GM18505 (cell line): ENCODE measurements at regions not wholly inside any gene's neighbourhood (a gene's known extent, or its start where the extent isn't known, plus 50 kb on each side); places are given as distances from the start of the nearest gene placed in this dataset.

Experiments used
- ATAC-seq: cut with Tn5 transposase; IDR thresholded peaks from one replicate; pipeline ENCODE4 v1.9.1; 2021; ENCODE audit not compliant: unreplicated experiment
- POLR2A ChIP-seq: IDR thresholded peaks from 4 replicates; pipeline ENCODE4 v1.6.1; 2011; ENCODE audit warnings: borderline replicate concordance; ENCODE audit not compliant: insufficient read depth, insufficient read length; ENCODE audit errors: extremely low read depth

DNA sequence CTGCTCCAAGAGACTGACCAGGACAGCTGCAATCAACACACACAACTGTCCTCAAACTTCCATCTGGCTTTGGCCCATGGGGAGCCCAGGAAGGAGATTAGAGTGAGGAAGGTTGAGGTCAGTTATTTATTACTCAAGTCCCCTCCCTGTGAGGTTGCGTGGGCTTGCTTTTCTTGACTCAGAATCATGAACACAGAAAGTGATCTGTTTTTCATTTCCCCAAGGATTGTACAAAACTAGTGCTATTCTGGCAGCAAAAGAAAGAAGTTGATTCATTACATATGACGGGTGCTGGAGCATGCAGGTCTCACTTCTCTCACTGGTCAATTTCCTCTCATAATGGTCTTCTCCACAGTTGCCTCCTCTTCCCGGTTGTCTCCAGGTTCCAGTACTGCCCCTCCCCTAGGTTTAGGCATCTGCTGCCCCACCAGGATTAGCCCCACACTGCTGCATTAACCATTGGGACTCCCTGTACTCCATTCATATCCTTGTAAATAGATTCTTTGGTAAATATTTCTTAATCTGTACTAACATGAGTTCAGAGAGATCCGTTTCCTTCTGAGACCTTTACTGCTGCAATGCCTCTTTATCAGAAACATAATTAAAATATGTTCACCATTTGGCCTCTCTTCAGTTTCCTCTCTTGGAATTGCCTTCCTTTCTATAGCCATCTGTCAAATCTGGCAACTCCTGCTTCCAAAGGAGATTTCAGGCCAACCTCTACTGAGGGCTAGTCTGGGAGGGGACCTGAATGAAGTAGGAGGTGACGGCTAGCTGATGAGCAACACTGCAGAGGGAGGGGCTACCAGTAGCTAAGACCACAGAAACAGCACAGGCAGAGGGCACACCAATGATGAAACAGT lies 888.8 kb downstream of the QKI start:
- no peak for ATAC-seq
- no peak for TF ChIP-seq POLR2A

DNA sequence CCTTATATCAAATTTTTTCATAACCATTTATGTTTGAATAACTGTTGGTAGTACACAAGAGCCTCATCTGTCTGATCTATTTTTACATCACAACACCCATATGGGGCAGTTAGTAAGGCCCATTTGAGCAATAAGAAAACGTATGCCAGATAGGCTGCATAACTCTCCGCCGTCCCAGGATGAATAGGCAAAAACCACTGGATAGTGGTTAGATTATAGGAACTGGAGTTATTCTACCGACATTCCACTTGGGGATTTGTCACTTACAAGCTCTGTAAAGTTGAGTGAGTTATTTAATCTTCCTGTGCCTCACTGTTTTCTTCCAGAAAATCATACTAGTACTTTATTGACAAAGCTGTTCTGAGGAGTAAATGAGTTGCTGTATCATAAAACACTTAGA lies 881.9 kb downstream of the QKI start:
- no peak for ATAC-seq

DNA sequence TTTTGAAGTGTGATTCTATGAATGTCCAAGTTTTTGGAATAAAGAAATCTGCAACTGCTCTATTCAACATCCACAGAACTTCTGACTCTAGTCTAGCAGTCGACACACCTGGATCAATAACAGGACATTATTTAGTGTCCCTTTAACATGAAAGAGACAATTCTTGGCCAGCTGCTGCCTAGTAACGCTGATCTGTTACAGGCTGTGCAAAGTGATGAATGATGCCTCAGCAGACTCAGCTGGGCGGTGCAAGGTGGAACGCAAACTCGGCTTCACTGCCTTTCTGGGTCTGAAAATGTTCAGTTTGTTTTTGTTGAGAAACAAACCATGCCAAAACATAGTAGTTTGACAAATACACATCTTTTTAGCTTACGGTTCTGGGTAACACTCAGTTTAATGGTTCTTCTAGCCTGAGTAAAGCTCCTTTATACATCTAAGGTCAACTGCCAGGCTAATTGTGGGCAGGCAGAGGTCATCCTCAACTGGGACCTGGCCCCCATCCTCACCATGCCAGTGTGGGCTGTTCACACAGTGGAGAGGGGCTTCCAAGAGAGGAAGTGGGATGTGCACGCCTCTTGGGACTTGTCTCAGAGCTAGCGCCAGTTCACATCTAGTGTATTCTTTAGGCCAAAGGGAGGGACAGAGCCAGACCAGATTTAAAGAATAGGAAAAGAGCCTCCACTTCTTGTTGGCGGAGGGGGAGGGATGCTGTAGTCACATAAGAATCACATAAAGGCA lies 879.7 kb downstream of the QKI start:
- ATAC-seq = no peak
- no peak for TF ChIP-seq POLR2A

More for the DNA sequence above, 881.9 kb downstream of the QKI start:
- TF ChIP-seq POLR2A = no peak

DNA sequence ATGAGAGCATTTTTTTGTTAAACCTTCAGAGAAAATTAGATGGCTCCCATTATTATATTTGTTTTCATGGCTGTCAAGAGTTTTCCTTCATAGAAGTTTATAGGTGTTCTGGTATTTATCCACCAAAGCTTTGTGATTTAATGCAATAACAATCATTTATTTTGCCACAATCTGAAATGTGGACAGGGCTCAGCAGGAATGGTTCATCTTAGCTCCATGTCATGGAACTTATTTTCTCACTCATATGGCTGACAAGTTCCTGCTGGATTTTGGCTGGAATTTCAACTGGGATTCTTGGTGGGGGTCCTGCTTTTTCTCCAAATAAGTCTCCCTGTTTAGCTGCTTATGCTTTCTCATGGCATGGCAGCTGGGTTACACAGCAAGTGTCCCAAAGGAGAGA lies 876.7 kb downstream of the QKI start:
- ATAC-seq = no peak
- TF ChIP-seq POLR2A = no peak

GRCh38 chr6:164290101-164290500 lies 875.6 kb downstream of the QKI start:
- TF ChIP-seq POLR2A = no peak
- no peak for ATAC-seq

- TF ChIP-seq POLR2A = no peak
Observed at GRCh38 chr6:164286011-164286410, 871.5 kb downstream of the QKI start.

DNA sequence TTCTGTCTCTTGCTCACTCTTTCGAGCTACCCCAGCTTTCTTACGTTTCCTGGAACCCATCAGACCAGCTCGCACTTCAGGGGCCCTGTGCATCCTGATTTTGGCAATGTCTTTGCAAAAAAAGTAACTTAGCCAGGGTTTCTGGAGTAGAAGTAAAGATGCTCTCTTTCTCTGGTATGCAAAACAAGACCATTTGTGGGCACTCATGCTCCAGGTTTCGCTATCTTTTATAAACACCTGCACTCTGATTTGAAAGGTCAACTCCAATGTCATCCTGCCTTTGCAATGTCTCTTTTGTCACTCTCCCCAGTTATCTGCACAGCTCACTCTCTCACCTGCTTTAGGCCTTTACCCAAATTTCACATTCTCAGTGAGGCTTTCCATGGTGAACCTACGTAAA lies 869.1 kb downstream of the QKI start:
- ATAC-seq = no peak

More at GRCh38 chr6:164286011-164286410, 871.5 kb downstream of the QKI start:
- no peak for ATAC-seq

GRCh38 chr6:164276211-164276610 lies 861.7 kb downstream of the QKI start:
- TF ChIP-seq POLR2A = no peak
- no peak for ATAC-seq

More for the DNA sequence above, 869.1 kb downstream of the QKI start:
- no peak for TF ChIP-seq POLR2A

GRCh38 chr6:164275773-164276172 lies 861.3 kb downstream of the QKI start:
- no peak for ATAC-seq
- no peak for TF ChIP-seq POLR2A

DNA sequence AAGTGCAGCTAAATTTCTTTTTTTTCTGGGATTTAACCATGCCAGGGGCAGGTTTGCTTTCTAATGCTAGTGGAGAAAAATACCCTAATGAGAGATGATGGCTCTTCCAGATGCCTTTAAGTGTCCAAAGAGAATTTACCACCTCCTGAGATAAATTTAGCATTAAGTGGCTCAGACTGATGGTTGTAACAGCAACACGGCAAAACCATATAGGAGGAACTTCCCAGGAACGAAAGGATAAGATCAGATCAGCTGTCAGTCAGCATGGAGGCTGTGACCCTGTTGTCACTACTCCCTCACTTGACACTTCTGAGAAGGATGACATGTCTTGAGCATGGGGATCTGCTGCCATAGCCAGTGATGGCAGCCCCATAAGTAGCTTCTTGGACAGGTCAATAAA lies 860.0 kb downstream of the QKI start:
- no peak for TF ChIP-seq POLR2A

DNA sequence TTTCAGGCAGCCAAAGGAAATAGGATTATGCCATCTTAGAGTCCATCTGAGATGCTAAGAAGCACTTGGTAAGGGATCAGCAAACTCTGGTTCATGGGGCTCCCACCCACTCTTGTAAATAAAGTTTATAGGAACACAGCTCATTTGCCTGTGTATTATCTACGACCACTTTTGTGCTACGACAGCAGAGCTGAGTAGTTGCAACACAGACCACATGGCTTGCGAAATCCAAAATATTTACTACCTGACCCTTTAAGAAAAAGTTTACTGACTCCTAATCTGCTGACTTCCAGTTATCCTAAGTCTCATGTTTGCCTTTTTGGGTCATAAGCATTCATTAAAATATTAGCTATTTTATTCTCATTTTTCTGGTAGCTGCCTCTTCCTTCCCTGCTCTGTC lies 859.0 kb downstream of the QKI start:
- no peak for TF ChIP-seq POLR2A
- ATAC-seq = no peak

More for the DNA sequence above, 860.0 kb downstream of the QKI start:
- ATAC-seq = no peak

DNA sequence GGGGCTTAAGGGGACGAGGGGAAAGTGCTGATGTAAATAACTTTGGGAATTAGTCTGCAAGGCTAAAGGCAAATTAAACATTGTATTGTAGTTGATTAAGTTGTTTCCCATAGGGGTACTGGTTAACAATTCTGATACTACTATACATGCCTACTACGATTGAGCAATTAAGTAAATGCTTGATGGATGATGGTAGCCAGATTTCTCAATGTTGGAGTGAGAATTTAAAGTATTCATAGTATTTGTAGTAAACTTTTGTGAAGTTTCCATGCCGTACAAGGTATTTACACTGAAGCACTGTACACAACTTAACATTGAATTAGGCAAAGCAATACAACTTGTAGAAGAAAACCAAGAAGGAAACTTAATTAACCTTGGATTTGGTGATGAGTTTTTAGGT lies 852.3 kb downstream of the QKI start:
- ATAC-seq = no peak
- no peak for TF ChIP-seq POLR2A

- no peak for ATAC-seq
Observed at GRCh38 chr6:164262348-164262747, 847.8 kb downstream of the QKI start.

DNA sequence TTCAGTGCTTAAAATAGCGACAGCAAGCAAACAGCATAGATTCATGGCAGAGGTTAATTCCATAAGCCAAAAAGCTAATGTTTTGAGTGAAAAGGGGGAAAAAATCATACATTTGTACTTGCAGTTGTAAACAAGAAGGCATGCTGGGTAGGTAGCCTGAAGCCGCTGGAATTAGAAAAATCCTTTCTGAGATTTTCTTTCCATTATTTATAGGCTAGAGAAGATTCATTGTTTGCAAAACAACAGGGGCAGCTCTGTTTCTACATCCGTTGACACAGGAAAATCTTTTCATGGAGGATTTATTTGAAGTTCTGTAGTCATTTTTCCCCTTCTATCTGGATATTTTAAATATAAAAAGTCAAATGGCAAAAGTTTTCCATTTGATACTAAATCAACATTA lies 843.9 kb downstream of the QKI start:
- TF ChIP-seq POLR2A = no peak
- ATAC-seq = no peak

More at GRCh38 chr6:164262348-164262747, 847.8 kb downstream of the QKI start:
- TF ChIP-seq POLR2A = no peak
